GM23338 (cell line): ENCODE measurements at regions not wholly inside any gene's neighbourhood (a gene's known extent, or its start where the extent isn't known, plus 50 kb on each side); places are given as distances from the start of the nearest gene placed in this dataset.

ENCODE experiments used
- ATAC-seq: fragments of 200-7000 bp; cut with Tn5 transposase; 3 replicates; pipeline ENCODE4 v1.9.1; 2020
- DNase-seq: peaks from one replicate; pipeline ENCODE4 v3.0.0-alpha.2; 2015; ENCODE audit warnings: low spot score
- H2AFZ ChIP-seq: fragments of 200-600 bp; sonication (generic); 2 replicates; pipeline ENCODE4 v1.8.0; 2016; ENCODE audit warnings: antibody characterized with exemption, mild to moderate bottlenecking, moderate library complexity
- H3F3A ChIP-seq: fragments of 200-600 bp; sonication (generic); replicated peaks from 2 replicates; pipeline ENCODE4 v1.8.0; 2017; ENCODE audit warnings: antibody characterized with exemption, mixed run types, low read depth
- H3K27ac ChIP-seq: fragments of 200-600 bp; sonication (generic); 2 replicates; pipeline ENCODE4 v1.6.1; 2016; ENCODE audit warnings: low read depth
- H3K27me3 ChIP-seq: fragments of 200-600 bp; sonication (generic); 2 replicates; pipeline ENCODE4 v1.8.0; 2016; ENCODE audit warnings: mild to moderate bottlenecking, mixed run types, moderate library complexity; ENCODE audit not compliant: insufficient read depth
- H3K36me3 ChIP-seq: fragments of 200-600 bp; sonication (generic); 2 replicates; pipeline ENCODE4 v1.8.0; 2016; ENCODE audit warnings: mild to moderate bottlenecking; ENCODE audit not compliant: insufficient read depth
- H3K4me1 ChIP-seq: fragments of 200-600 bp; sonication (generic); 2 replicates; pipeline ENCODE4 v1.8.0; 2016; ENCODE audit warnings: mild to moderate bottlenecking, moderate library complexity; ENCODE audit not compliant: insufficient read depth
- H3K4me2 ChIP-seq: fragments of 200-600 bp; sonication (generic); 2 replicates; pipeline ENCODE4 v1.7.1; 2017; ENCODE audit warnings: mixed run types
- H3K4me3 ChIP-seq: fragments of 200-600 bp; sonication (generic); 2 replicates; pipeline ENCODE4 v1.6.1; 2016; ENCODE audit warnings: mixed run types
- H3K79me2 ChIP-seq: fragments of 200-600 bp; sonication (generic); replicated peaks from 2 replicates; pipeline ENCODE4 v1.8.0; 2017; ENCODE audit warnings: mild to moderate bottlenecking; ENCODE audit not compliant: insufficient read depth
- H3K9me2 ChIP-seq: fragments of 200-600 bp; sonication (generic); 2 replicates; pipeline ENCODE4 v1.8.0; 2017; ENCODE audit not compliant: insufficient read depth
- H4K20me1 ChIP-seq: fragments of 200-600 bp; sonication (generic); replicated peaks from 2 replicates; pipeline ENCODE4 v1.8.0; 2017; ENCODE audit warnings: mild to moderate bottlenecking; ENCODE audit not compliant: insufficient read depth
- H3K27ac Mint-ChIP-seq: 2 replicates; pipeline ENCODE4 v1.8.0; 2020; ENCODE audit warnings: inconsistent platforms, mild to moderate bottlenecking, moderate library complexity, mixed read lengths
- H3K27me3 Mint-ChIP-seq: 3 replicates; pipeline ENCODE4 v1.8.0; 2022; ENCODE audit warnings: low read depth, mild to moderate bottlenecking, moderate library complexity, mixed read lengths, inconsistent platforms; ENCODE audit not compliant: insufficient read depth, poor library complexity
- H3K36me3 Mint-ChIP-seq: 3 replicates; pipeline ENCODE4 v1.8.0; 2021; ENCODE audit warnings: low read depth, mild to moderate bottlenecking, inconsistent platforms, moderate library complexity, mixed read lengths
- H3K4me1 Mint-ChIP-seq: 3 replicates; pipeline ENCODE4 v1.8.0; 2020; ENCODE audit warnings: mild to moderate bottlenecking, inconsistent platforms, mixed read lengths
- H3K4me3 Mint-ChIP-seq: 3 replicates; pipeline ENCODE4 v1.8.0; 2021; ENCODE audit warnings: moderate library complexity, mild to moderate bottlenecking, inconsistent platforms, mixed read lengths
- H3K9me3 Mint-ChIP-seq: 3 replicates; pipeline ENCODE4 v1.8.0; 2020; ENCODE audit warnings: moderate library complexity, mild to moderate bottlenecking, inconsistent platforms, mixed read lengths
- CREB1 ChIP-seq: fragments of 250-450 bp; sonication (Bioruptor Pico); IDR thresholded peaks from 2 replicates; pipeline ENCODE4 v1.5.0; 2020; ENCODE audit warnings: low read depth, mild to moderate bottlenecking, moderate library complexity
- EZH2 ChIP-seq: fragments of 200-600 bp; sonication (generic); IDR thresholded peaks from one replicate; pipeline ENCODE4 v1.8.0; 2017; ENCODE audit warnings: antibody characterized with exemption, mild to moderate bottlenecking, low read depth; ENCODE audit not compliant: unreplicated experiment
- EZH2phosphoT487 ChIP-seq: fragments of 200-600 bp; sonication (generic); IDR thresholded peaks from one replicate; pipeline ENCODE4 v1.8.1; 2018; ENCODE audit warnings: antibody characterized with exemption; ENCODE audit not compliant: unreplicated experiment
- JUNB ChIP-seq: IDR thresholded peaks from one replicate; pipeline ENCODE4 v1.6.1; 2016; ENCODE audit warnings: antibody characterized with exemption; ENCODE audit not compliant: unreplicated experiment
- NANOG ChIP-seq: IDR thresholded peaks from 2 replicates; pipeline ENCODE4 v1.6.1; 2016; ENCODE audit warnings: antibody characterized with exemption, borderline replicate concordance
- POLR2AphosphoS5 ChIP-seq: IDR thresholded peaks from 2 replicates; pipeline ENCODE4 v1.6.1; 2016; ENCODE audit warnings: antibody characterized with exemption, low read depth
- STAT1 ChIP-seq: IDR thresholded peaks from one replicate; pipeline ENCODE4 v1.6.1; 2016; ENCODE audit warnings: antibody characterized with exemption; ENCODE audit not compliant: unreplicated experiment
- ZNF114 ChIP-seq: fragments of 250-450 bp; sonication (Bioruptor Pico); IDR thresholded peaks from 2 replicates; pipeline ENCODE4 v1.5.0; 2020; ENCODE audit warnings: mild to moderate bottlenecking, moderate library complexity
- ZNF331 ChIP-seq: fragments of 250-450 bp; sonication (Bioruptor Pico); IDR thresholded peaks from 2 replicates; pipeline ENCODE4 v1.5.0; 2020; ENCODE audit warnings: low read depth, mild to moderate bottlenecking, moderate library complexity
- TF ChIP-seq, protein P1 (sequence below): IDR thresholded peaks from one replicate; pipeline ENCODE4 v1.6.1; 2018; ENCODE audit warnings: antibody characterized with exemption; ENCODE audit not compliant: unreplicated experiment
- TF ChIP-seq, protein P2 (sequence below): IDR thresholded peaks from 2 replicates; pipeline ENCODE4 v1.6.1; 2016; ENCODE audit warnings: antibody characterized with exemption
- TF ChIP-seq, protein P3 (sequence below): fragments of 250-450 bp; sonication (Bioruptor Pico); IDR thresholded peaks from 2 replicates; pipeline ENCODE4 v1.5.0; 2020; ENCODE audit warnings: mild to moderate bottlenecking, moderate library complexity
- TF ChIP-seq, protein P4 (sequence below), 2 experiments: fragments of 200-600 bp in 1 of 2; sonication (generic) in 1 of 2; conservative IDR thresholded peaks; 2 replicates each; pipeline versions ENCODE4 v1.5.1 to v1.6.1; 2016 to 2017; ENCODE audit warnings: antibody characterized with exemption in 2 of 2, low read depth in 2 of 2, mild to moderate bottlenecking in 2 of 2, moderate library complexity in 1 of 2

DNA sequence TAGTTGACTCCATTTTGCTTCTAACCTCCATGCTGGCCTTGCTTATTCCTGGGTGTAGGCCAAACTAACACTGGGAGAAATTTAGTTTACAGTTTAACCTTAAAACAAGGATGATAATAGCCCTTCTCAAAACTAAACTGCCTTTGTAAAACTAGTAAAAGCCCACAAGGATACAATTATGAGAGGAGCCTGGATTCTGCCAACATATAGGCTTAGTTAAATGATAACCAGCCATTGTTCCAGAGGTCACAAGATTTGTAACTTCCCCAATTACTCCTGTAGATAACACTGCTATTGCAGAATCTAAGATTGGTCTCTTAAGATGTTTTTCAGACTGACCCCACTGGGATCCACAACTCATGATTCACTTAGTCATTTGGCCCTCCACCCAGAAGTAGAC lies 2300.3 kb upstream of the C9orf72 start:
- H3K4me3 Mint-ChIP-seq, result no peak overlapping the region
- ATAC-seq (no peak), DNase-seq (no peak)
- H3K36me3 Mint-ChIP-seq, result peaks cover 10% of the 10 kb centered on the region; the same call in 2 of the 3 replicates
- Histone ChIP-seq H3K4me3 (no peak overlapping the region), H3K27me3 (no peaks in the 10 kb centered on the region), H3K4me2 (no peak overlapping the region), H3K4me1 (peaks cover 17% of the 10 kb centered on the region), H4K20me1 (no peaks in the 10 kb centered on the region), H2AFZ (no peak overlapping the region), H3K79me2 (no peaks in the 10 kb centered on the region), H3K9me2 (no peaks in the 10 kb centered on the region), H3K27ac (no peak overlapping the region), H3F3A (no peaks in the 10 kb centered on the region), H3K36me3 (no peaks in the 10 kb centered on the region)
- no peaks in the 10 kb centered on the region for H3K27me3 Mint-ChIP-seq
- H3K27ac Mint-ChIP-seq, result no peak overlapping the region
- peaks cover 15% of the 10 kb centered on the region for H3K4me1 Mint-ChIP-seq
- TF ChIP-seq, protein P1, sequence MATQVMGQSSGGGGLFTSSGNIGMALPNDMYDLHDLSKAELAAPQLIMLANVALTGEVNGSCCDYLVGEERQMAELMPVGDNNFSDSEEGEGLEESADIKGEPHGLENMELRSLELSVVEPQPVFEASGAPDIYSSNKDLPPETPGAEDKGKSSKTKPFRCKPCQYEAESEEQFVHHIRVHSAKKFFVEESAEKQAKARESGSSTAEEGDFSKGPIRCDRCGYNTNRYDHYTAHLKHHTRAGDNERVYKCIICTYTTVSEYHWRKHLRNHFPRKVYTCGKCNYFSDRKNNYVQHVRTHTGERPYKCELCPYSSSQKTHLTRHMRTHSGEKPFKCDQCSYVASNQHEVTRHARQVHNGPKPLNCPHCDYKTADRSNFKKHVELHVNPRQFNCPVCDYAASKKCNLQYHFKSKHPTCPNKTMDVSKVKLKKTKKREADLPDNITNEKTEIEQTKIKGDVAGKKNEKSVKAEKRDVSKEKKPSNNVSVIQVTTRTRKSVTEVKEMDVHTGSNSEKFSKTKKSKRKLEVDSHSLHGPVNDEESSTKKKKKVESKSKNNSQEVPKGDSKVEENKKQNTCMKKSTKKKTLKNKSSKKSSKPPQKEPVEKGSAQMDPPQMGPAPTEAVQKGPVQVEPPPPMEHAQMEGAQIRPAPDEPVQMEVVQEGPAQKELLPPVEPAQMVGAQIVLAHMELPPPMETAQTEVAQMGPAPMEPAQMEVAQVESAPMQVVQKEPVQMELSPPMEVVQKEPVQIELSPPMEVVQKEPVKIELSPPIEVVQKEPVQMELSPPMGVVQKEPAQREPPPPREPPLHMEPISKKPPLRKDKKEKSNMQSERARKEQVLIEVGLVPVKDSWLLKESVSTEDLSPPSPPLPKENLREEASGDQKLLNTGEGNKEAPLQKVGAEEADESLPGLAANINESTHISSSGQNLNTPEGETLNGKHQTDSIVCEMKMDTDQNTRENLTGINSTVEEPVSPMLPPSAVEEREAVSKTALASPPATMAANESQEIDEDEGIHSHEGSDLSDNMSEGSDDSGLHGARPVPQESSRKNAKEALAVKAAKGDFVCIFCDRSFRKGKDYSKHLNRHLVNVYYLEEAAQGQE, result no peak
- TF ChIP-seq, protein P2, sequence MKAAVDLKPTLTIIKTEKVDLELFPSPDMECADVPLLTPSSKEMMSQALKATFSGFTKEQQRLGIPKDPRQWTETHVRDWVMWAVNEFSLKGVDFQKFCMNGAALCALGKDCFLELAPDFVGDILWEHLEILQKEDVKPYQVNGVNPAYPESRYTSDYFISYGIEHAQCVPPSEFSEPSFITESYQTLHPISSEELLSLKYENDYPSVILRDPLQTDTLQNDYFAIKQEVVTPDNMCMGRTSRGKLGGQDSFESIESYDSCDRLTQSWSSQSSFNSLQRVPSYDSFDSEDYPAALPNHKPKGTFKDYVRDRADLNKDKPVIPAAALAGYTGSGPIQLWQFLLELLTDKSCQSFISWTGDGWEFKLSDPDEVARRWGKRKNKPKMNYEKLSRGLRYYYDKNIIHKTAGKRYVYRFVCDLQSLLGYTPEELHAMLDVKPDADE, result no peak
- TF ChIP-seq ZNF331 (CRISPR knock-in tag) (no peak), ZNF114 (no peak), CREB1 (CRISPR knock-in tag) (no peak), POLR2AphosphoS5 (no peak), NANOG (no peak), EZH2phosphoT487 (no peak), EZH2 (no peak), JUNB (no peak), STAT1 (no peak)
- TF ChIP-seq, protein P3, sequence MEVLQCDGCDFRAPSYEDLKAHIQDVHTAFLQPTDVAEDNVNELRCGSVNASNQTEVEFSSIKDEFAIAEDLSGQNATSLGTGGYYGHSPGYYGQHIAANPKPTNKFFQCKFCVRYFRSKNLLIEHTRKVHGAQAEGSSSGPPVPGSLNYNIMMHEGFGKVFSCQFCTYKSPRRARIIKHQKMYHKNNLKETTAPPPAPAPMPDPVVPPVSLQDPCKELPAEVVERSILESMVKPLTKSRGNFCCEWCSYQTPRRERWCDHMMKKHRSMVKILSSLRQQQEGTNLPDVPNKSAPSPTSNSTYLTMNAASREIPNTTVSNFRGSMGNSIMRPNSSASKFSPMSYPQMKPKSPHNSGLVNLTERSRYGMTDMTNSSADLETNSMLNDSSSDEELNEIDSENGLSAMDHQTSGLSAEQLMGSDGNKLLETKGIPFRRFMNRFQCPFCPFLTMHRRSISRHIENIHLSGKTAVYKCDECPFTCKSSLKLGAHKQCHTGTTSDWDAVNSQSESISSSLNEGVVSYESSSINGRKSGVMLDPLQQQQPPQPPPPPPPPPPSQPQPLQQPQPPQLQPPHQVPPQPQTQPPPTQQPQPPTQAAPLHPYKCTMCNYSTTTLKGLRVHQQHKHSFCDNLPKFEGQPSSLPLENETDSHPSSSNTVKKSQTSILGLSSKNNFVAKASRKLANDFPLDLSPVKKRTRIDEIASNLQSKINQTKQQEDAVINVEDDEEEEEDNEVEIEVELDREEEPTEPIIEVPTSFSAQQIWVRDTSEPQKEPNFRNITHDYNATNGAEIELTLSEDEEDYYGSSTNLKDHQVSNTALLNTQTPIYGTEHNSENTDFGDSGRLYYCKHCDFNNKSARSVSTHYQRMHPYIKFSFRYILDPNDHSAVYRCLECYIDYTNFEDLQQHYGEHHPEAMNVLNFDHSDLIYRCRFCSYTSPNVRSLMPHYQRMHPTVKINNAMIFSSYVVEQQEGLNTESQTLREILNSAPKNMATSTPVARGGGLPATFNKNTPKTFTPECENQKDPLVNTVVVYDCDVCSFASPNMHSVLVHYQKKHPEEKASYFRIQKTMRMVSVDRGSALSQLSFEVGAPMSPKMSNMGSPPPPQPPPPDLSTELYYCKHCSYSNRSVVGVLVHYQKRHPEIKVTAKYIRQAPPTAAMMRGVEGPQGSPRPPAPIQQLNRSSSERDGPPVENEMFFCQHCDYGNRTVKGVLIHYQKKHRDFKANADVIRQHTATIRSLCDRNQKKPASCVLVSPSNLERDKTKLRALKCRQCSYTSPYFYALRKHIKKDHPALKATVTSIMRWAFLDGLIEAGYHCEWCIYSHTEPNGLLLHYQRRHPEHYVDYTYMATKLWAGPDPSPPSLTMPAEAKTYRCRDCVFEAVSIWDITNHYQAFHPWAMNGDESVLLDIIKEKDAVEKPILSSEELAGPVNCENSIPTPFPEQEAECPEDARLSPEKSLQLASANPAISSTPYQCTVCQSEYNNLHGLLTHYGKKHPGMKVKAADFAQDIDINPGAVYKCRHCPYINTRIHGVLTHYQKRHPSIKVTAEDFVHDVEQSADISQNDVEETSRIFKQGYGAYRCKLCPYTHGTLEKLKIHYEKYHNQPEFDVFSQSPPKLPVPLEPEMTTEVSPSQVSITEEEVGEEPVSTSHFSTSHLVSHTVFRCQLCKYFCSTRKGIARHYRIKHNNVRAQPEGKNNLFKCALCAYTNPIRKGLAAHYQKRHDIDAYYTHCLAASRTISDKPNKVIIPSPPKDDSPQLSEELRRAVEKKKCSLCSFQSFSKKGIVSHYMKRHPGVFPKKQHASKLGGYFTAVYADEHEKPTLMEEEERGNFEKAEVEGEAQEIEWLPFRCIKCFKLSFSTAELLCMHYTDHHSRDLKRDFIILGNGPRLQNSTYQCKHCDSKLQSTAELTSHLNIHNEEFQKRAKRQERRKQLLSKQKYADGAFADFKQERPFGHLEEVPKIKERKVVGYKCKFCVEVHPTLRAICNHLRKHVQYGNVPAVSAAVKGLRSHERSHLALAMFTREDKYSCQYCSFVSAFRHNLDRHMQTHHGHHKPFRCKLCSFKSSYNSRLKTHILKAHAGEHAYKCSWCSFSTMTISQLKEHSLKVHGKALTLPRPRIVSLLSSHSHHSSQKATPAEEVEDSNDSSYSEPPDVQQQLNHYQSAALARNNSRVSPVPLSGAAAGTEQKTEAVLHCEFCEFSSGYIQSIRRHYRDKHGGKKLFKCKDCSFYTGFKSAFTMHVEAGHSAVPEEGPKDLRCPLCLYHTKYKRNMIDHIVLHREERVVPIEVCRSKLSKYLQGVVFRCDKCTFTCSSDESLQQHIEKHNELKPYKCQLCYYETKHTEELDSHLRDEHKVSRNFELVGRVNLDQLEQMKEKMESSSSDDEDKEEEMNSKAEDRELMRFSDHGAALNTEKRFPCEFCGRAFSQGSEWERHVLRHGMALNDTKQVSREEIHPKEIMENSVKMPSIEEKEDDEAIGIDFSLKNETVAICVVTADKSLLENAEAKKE (CRISPR knock-in tag), result no peak
- TF ChIP-seq, protein P4, sequence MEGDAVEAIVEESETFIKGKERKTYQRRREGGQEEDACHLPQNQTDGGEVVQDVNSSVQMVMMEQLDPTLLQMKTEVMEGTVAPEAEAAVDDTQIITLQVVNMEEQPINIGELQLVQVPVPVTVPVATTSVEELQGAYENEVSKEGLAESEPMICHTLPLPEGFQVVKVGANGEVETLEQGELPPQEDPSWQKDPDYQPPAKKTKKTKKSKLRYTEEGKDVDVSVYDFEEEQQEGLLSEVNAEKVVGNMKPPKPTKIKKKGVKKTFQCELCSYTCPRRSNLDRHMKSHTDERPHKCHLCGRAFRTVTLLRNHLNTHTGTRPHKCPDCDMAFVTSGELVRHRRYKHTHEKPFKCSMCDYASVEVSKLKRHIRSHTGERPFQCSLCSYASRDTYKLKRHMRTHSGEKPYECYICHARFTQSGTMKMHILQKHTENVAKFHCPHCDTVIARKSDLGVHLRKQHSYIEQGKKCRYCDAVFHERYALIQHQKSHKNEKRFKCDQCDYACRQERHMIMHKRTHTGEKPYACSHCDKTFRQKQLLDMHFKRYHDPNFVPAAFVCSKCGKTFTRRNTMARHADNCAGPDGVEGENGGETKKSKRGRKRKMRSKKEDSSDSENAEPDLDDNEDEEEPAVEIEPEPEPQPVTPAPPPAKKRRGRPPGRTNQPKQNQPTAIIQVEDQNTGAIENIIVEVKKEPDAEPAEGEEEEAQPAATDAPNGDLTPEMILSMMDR (conservative IDR thresholded peaks at IDR 0.05; ENCODE audit: low read depth in 2 of 2), result no peak
- peaks cover 7% of the 10 kb centered on the region; the same call in 1 of the 3 replicates for H3K9me3 Mint-ChIP-seq
